HL-60 (cell line): ENCODE measurements at regions not wholly inside any gene's neighbourhood (a gene's known extent, or its start where the extent isn't known, plus 50 kb on each side); places are given as distances from the start of the nearest gene placed in this dataset.

ENCODE experiments used
- DNase-seq, 2 experiments: peaks; one replicate each; pipeline ENCODE4 v3.0.0-alpha.2; 2010 to 2020; ENCODE audit warnings: low read depth in 1 of 2, low spot score in 1 of 2
- H3K27ac ChIP-seq: fragments of 250-450 bp; sonication (Bioruptor Pico); replicated peaks from 2 replicates; pipeline ENCODE4 v1.5.1; 2020; ENCODE audit warnings: mild to moderate bottlenecking, moderate library complexity
- H3K27me3 ChIP-seq: fragments of 250-450 bp; sonication (Bioruptor Pico); 2 replicates; pipeline ENCODE4 v1.5.1; 2021; ENCODE audit warnings: mild to moderate bottlenecking, moderate library complexity; ENCODE audit not compliant: insufficient read depth, poor library complexity, severe bottlenecking
- H3K4me3 ChIP-seq: replicated peaks from 2 replicates; pipeline ENCODE4 v1.5.1; 2011; ENCODE audit warnings: mild to moderate bottlenecking, control low read depth, low read length; ENCODE audit not compliant: insufficient read depth
- CTCF ChIP-seq: IDR thresholded peaks from one replicate; pipeline ENCODE4 v1.5.1; 2011; ENCODE audit warnings: low read length, control low read depth, inconsistent platforms; ENCODE audit not compliant: insufficient read depth
- GABPA ChIP-seq: IDR thresholded peaks from 2 replicates; pipeline ENCODE4 v1.6.1; 2012; ENCODE audit warnings: low read depth
- POLR2AphosphoS5 ChIP-seq: IDR thresholded peaks from 2 replicates; pipeline ENCODE4 v1.6.1; 2012; ENCODE audit warnings: low read depth
- REST ChIP-seq: IDR thresholded peaks from 2 replicates; pipeline ENCODE4 v1.6.1; 2012; ENCODE audit warnings: low read depth; ENCODE audit not compliant: insufficient replicate concordance
- SPI1 ChIP-seq: IDR thresholded peaks from 2 replicates; pipeline ENCODE4 v1.6.1; 2012; ENCODE audit warnings: low read depth, mild to moderate bottlenecking, borderline replicate concordance

- H3K27me3 ChIP-seq: peaks cover 41% of the 10 kb centered on the region
- H3K4me3 ChIP-seq: no peak overlapping the region
- DNase-seq: no peak
- H3K27ac ChIP-seq: no peak overlapping the region
- no peak for TF ChIP-seq REST
- TF ChIP-seq CTCF: no peak
- TF ChIP-seq POLR2AphosphoS5: no peak
- no peak for TF ChIP-seq GABPA
- TF ChIP-seq SPI1: no peak
Observed at GRCh38 chr12:94875525-94875924, 128.0 kb downstream of the NDUFA12 start.

GRCh38 chr12:94874518-94875302 lies 128.8 kb downstream of the NDUFA12 start:
- TF ChIP-seq CTCF (no peak), GABPA (no peak), SPI1 (no peak), POLR2AphosphoS5 (no peak), REST (no peak)
- H3K4me3 ChIP-seq: no peak overlapping the region
- DNase-seq: no peak
- H3K27ac ChIP-seq: no peak overlapping the region
- peaks cover 41% of the 10 kb centered on the region for H3K27me3 ChIP-seq

- H3K27ac ChIP-seq: no peak overlapping the region
- no peak for DNase-seq
- H3K4me3 ChIP-seq: no peak overlapping the region
- no peak for TF ChIP-seq GABPA
- TF ChIP-seq CTCF: no peak
- no peak for TF ChIP-seq REST
- TF ChIP-seq POLR2AphosphoS5: no peak
- TF ChIP-seq SPI1: no peak
- peaks cover 41% of the 10 kb centered on the region for H3K27me3 ChIP-seq
Observed at GRCh38 chr12:94873734-94874517, 129.6 kb downstream of the NDUFA12 start.
